G401.6 (cell line): ENCODE measurements at regions not wholly inside any gene's neighbourhood (a gene's known extent, or its start where the extent isn't known, plus 50 kb on each side); places are given as distances from the start of the nearest gene placed in this dataset.

Experiments
- FAIRE-seq: peaks from 2 replicates; lab custom pipeline; 2012; peaks lifted over from hg19 to GRCh38; lab: Jason Lieb, UNC

GRCh38 chrY:14997496-14997895, 473.2 kb downstream of the NLGN4Y start:
- peak; percentile 30 for FAIRE-seq

DNA sequence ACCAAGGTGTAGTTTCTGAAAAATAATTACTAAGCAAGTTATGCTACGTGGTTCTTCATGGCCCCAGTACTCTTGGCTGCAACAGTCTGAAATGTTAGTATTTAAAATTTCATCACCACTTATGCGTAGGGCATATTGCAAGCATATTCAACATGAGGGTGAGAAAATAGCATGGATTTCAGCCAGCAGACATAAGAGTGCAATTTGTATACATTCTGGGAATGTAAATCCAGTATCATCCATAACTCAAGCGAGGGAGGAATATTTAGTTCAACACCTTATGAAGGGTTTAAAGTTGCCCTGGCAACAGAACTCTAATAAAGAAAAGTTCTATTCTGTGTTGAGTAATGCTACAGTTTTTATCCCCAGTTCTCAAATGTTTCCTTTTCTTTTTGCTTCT, 475.7 kb downstream of the NLGN4Y start:
- no peak for FAIRE-seq
